HL-60 (cell line): ENCODE measurements at regions not wholly inside any gene's neighbourhood (a gene's known extent, or its start where the extent isn't known, plus 50 kb on each side); places are given as distances from the start of the nearest gene placed in this dataset.

Experiments
- POLR2AphosphoS5 ChIP-seq: IDR thresholded peaks from 2 replicates; pipeline ENCODE4 v1.6.1; 2012; ENCODE audit warnings: low read depth
- TF ChIP-seq, protein P1 (sequence below): IDR thresholded peaks from one replicate; pipeline ENCODE4 v1.5.1; 2011; ENCODE audit warnings: low read length, control low read depth, inconsistent platforms; ENCODE audit not compliant: insufficient read depth

DNA sequence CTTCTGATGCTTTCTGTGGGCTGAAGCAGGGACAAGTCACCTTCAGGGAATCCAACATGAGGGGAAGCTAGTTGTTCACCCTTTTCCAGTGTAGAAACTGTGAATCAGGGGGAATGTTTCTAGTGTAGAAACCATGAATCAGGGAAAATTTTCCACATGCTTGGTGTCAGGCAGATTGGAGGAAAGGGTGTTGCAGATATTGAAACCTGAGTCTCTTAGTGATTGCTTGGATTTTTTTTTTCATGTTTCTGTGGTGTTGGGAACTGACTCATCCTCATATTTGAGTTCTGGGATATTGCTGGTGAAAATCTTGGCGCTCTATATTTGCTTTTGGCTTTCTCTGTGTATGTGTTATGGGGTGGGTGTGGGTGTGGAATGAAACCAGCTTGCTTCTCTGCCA lies 144.5 kb upstream of the FBXO33 start:
- TF ChIP-seq, protein P1, sequence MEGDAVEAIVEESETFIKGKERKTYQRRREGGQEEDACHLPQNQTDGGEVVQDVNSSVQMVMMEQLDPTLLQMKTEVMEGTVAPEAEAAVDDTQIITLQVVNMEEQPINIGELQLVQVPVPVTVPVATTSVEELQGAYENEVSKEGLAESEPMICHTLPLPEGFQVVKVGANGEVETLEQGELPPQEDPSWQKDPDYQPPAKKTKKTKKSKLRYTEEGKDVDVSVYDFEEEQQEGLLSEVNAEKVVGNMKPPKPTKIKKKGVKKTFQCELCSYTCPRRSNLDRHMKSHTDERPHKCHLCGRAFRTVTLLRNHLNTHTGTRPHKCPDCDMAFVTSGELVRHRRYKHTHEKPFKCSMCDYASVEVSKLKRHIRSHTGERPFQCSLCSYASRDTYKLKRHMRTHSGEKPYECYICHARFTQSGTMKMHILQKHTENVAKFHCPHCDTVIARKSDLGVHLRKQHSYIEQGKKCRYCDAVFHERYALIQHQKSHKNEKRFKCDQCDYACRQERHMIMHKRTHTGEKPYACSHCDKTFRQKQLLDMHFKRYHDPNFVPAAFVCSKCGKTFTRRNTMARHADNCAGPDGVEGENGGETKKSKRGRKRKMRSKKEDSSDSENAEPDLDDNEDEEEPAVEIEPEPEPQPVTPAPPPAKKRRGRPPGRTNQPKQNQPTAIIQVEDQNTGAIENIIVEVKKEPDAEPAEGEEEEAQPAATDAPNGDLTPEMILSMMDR, result no peak
- TF ChIP-seq POLR2AphosphoS5, result no peak
